Hepatocyte (in vitro differentiated cells): ENCODE measurements at regions not wholly inside any gene's neighbourhood (a gene's known extent, or its start where the extent isn't known, plus 50 kb on each side); places are given as distances from the start of the nearest gene placed in this dataset.

ENCODE experiments used
- DNase-seq: peaks from one replicate; pipeline ENCODE4 v3.0.0-alpha.2; 2016; ENCODE audit warnings: low spot score
- H2AFZ ChIP-seq: fragments of 200-600 bp; sonication (generic); 2 replicates; pipeline ENCODE4 v1.6.0; 2016; ENCODE audit warnings: antibody characterized with exemption, mild to moderate bottlenecking
- H3K27ac ChIP-seq: fragments of 200-600 bp; sonication (generic); 2 replicates; pipeline ENCODE4 v1.5.1; 2016; ENCODE audit warnings: mild to moderate bottlenecking
- H3K27me3 ChIP-seq: fragments of 200-600 bp; sonication (generic); 2 replicates; pipeline ENCODE4 v1.6.1; 2016
- H3K36me3 ChIP-seq: fragments of 200-600 bp; sonication (generic); replicated peaks from 2 replicates; pipeline ENCODE4 v1.5.1; 2016; ENCODE audit warnings: low read depth; ENCODE audit not compliant: insufficient read depth
- H3K4me1 ChIP-seq: fragments of 200-600 bp; sonication (generic); 2 replicates; pipeline ENCODE4 v1.5.1; 2016; ENCODE audit warnings: mild to moderate bottlenecking, moderate library complexity; ENCODE audit not compliant: insufficient read depth
- H3K4me2 ChIP-seq: fragments of 200-600 bp; sonication (generic); 2 replicates; pipeline ENCODE4 v1.6.0; 2016
- H3K4me3 ChIP-seq: fragments of 200-600 bp; sonication (generic); 2 replicates; pipeline ENCODE4 v1.5.1; 2016; ENCODE audit warnings: mild to moderate bottlenecking
- H3K79me2 ChIP-seq: fragments of 200-600 bp; sonication (generic); 2 replicates; pipeline ENCODE4 v1.6.0; 2017; ENCODE audit warnings: mild to moderate bottlenecking
- H3K9me2 ChIP-seq: fragments of 200-600 bp; sonication (generic); replicated peaks from 2 replicates; pipeline ENCODE4 v1.6.0; 2017; ENCODE audit warnings: mild to moderate bottlenecking; ENCODE audit not compliant: insufficient read depth
- H3K9me3 ChIP-seq: fragments of 200-600 bp; sonication (generic); 2 replicates; pipeline ENCODE4 v1.5.1; 2016; ENCODE audit warnings: low read depth, mild to moderate bottlenecking
- H4K20me1 ChIP-seq: fragments of 200-600 bp; sonication (generic); 2 replicates; pipeline ENCODE4 v1.6.0; 2016; ENCODE audit warnings: mild to moderate bottlenecking; ENCODE audit not compliant: insufficient read depth, poor library complexity, severe bottlenecking
- EZH2 ChIP-seq: fragments of 200-600 bp; sonication (generic); IDR thresholded peaks from 2 replicates; pipeline ENCODE4 v1.6.1; 2016; ENCODE audit warnings: antibody characterized with exemption, mild to moderate bottlenecking, borderline replicate concordance
- EZH2phosphoT487 ChIP-seq: fragments of 200-600 bp; sonication (generic); IDR thresholded peaks from one replicate; pipeline ENCODE4 v1.6.1; 2018; ENCODE audit warnings: antibody characterized with exemption, mild to moderate bottlenecking, low read depth, moderate library complexity; ENCODE audit not compliant: unreplicated experiment, severe bottlenecking
- WGBS: methylation state at CpG from one replicate; pipeline ENCODE4 v1.1.6; 2016; ENCODE audit warnings: low lambda C conversion rate; ENCODE audit errors: missing lambda C conversion rate; 5-methylcytosine and 5-hydroxymethylcytosine counted together
- TF ChIP-seq, protein P1 (sequence below): fragments of 200-600 bp; sonication (generic); IDR thresholded peaks from 2 replicates; pipeline ENCODE4 v1.5.1; 2016; ENCODE audit warnings: antibody characterized with exemption, mild to moderate bottlenecking; ENCODE audit not compliant: poor library complexity

DNA sequence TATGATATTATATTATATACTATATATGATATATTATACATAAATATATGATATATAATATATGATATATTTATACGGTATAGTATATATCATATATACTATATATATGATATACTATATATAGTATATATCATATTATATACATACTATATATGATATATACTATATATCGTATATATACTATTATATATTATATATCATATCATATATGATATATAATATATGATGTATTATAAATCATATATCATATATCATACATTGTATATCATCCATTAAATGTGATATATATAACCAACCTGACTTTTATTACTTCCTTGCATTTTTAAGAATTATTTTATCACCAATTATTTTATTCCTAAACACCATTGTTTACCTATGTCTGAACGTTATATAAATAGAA is 146.6 kb upstream of the PRSS16 start:
- H3K36me3 ChIP-seq: no peaks in the 10 kb centered on the region
- no peak overlapping the region for H3K27ac ChIP-seq
- H3K4me3 ChIP-seq: no peak overlapping the region
- H4K20me1 ChIP-seq: no peaks in the 10 kb centered on the region
- DNase-seq: no peak
- H3K79me2 ChIP-seq: no peaks in the 10 kb centered on the region
- no peaks in the 10 kb centered on the region for H3K9me3 ChIP-seq
- H3K9me2 ChIP-seq: no peaks in the 10 kb centered on the region
- TF ChIP-seq EZH2phosphoT487 (no peak), EZH2 (no peak)
- TF ChIP-seq, protein P1, sequence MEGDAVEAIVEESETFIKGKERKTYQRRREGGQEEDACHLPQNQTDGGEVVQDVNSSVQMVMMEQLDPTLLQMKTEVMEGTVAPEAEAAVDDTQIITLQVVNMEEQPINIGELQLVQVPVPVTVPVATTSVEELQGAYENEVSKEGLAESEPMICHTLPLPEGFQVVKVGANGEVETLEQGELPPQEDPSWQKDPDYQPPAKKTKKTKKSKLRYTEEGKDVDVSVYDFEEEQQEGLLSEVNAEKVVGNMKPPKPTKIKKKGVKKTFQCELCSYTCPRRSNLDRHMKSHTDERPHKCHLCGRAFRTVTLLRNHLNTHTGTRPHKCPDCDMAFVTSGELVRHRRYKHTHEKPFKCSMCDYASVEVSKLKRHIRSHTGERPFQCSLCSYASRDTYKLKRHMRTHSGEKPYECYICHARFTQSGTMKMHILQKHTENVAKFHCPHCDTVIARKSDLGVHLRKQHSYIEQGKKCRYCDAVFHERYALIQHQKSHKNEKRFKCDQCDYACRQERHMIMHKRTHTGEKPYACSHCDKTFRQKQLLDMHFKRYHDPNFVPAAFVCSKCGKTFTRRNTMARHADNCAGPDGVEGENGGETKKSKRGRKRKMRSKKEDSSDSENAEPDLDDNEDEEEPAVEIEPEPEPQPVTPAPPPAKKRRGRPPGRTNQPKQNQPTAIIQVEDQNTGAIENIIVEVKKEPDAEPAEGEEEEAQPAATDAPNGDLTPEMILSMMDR: no peak
- no peak overlapping the region for H3K4me2 ChIP-seq
- no peaks in the 10 kb centered on the region for H3K27me3 ChIP-seq
- H2AFZ ChIP-seq: no peak overlapping the region
- no peaks in the 10 kb centered on the region for H3K4me1 ChIP-seq
- 77% methylated on average over 2 of the region's 3 CpGs for whole genome bisulfite sequencing

DNA sequence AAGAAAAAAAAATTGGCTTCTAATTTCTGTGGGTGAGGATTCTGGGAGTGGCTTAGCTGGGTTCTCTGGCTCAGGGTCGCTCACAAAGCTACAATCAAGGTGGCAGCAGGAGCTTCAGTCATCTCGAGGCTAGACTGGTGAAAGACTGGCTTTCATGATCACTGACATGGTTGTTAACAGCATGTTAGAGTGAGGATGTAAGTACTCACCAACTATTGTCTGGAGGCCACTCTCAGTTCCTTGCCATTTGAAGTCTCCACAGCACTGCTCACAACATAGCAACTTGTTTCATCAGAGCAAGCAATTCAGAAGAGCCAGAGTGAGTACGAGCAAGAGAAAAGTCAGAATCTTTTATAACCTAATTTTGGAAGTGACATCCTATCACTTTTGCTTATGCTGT is 145.7 kb upstream of the PRSS16 start:
- no peaks in the 10 kb centered on the region for H3K79me2 ChIP-seq
- no peak overlapping the region for H2AFZ ChIP-seq
- no peak for DNase-seq
- no peaks in the 10 kb centered on the region for H3K9me2 ChIP-seq
- H4K20me1 ChIP-seq: no peaks in the 10 kb centered on the region
- H3K4me3 ChIP-seq: no peak overlapping the region
- H3K27ac ChIP-seq: no peak overlapping the region
- no peaks in the 10 kb centered on the region for H3K4me1 ChIP-seq
- no peaks in the 10 kb centered on the region for H3K27me3 ChIP-seq
- no peaks in the 10 kb centered on the region for H3K9me3 ChIP-seq
- TF ChIP-seq EZH2: no peak
- TF ChIP-seq, protein P1: no peak
- no peak for TF ChIP-seq EZH2phosphoT487
- H3K36me3 ChIP-seq: no peaks in the 10 kb centered on the region
- H3K4me2 ChIP-seq: no peak overlapping the region
- 86% methylated on average over 3 of the region's 3 CpGs for WGBS

DNA sequence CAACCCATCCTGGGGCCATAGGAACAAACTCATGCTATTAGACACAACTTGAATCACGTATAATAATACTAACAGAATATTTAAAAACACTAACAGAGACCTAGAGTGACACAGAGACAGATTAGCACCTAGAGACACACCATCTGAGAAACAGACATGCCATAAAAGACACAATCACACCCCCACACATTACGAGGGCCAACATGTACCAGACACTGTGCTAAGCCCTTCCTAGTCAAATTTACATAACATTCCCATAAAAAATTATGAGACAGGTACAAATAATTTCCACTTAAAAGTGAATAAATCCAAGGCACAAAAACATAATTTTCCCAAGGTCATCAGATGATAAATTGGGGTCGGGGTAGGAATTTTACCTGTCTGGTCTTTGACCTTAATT is 141.1 kb upstream of the PRSS16 start:
- Histone ChIP-seq H3K36me3 (no peaks in the 10 kb centered on the region), H3K4me1 (no peaks in the 10 kb centered on the region), H2AFZ (no peak overlapping the region), H3K79me2 (no peaks in the 10 kb centered on the region), H3K27me3 (no peaks in the 10 kb centered on the region), H3K27ac (no peak overlapping the region), H4K20me1 (no peaks in the 10 kb centered on the region), H3K4me3 (no peak overlapping the region), H3K4me2 (no peak overlapping the region), H3K9me3 (no peaks in the 10 kb centered on the region), H3K9me2 (no peaks in the 10 kb centered on the region)
- 92% methylated on average over 3 of the region's 3 CpGs for WGBS
- DNase-seq: no peak
- no peak for TF ChIP-seq EZH2phosphoT487
- TF ChIP-seq, protein P1: no peak

DNA sequence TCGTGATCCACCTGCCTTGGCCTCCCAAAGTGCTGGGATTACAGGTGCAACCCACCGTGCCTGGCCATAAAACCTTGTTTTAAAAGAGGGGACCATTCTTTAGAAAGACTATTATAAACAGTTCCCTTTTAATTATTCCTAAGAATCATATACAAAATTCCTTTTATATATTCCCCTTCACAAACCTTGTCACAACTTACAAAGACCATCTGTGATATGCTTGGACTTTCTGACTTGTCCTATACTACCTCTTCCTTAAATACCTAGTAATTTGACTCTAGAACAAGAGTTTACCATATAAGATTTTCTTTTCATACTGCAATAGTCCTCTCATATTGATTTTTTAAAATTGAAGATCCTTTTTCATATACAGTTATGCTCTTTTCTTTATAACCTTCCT is 135.8 kb upstream of the PRSS16 start:
- H3K9me3 ChIP-seq: peaks cover 5% of the 10 kb centered on the region
- no peak overlapping the region for H2AFZ ChIP-seq
- WGBS: 82% methylated on average over 2 of the region's 2 CpGs
- H3K4me2 ChIP-seq: no peak overlapping the region
- H4K20me1 ChIP-seq: no peaks in the 10 kb centered on the region
- H3K27ac ChIP-seq: no peak overlapping the region
- H3K4me3 ChIP-seq: no peak overlapping the region
- no peaks in the 10 kb centered on the region for H3K79me2 ChIP-seq
- H3K4me1 ChIP-seq: no peaks in the 10 kb centered on the region
- DNase-seq: no peak
- H3K9me2 ChIP-seq: no peaks in the 10 kb centered on the region
- no peaks in the 10 kb centered on the region for H3K36me3 ChIP-seq
- no peak for TF ChIP-seq EZH2
- TF ChIP-seq, protein P1: no peak
- no peaks in the 10 kb centered on the region for H3K27me3 ChIP-seq
